Upper lobe of left lung (tissue), 4 donors: ENCODE measurements at regions not wholly inside any gene's neighbourhood (a gene's known extent, or its start where the extent isn't known, plus 50 kb on each side); places are given as distances from the start of the nearest gene placed in this dataset.

ENCODE experiments used
- CTCF ChIP-seq, 6 experiments: fragments of 450-650 bp in 4 of 6; fragments of 200-600 bp in 2 of 6; sonication (generic) in 2 of 6; IDR thresholded peaks; one replicate each; pipeline ENCODE4 v1.5.1; 2016 to 2019; ENCODE audit warnings: antibody characterized with exemption in 6 of 6
- EP300 ChIP-seq, 4 donors: sonication (generic); formaldehyde crosslinking; IDR thresholded peaks; one replicate each; pipeline ENCODE4 v1.5.1; 2017; ENCODE audit warnings: antibody characterized with exemption in 4 of 4, control low read depth in 2 of 4
- POLR2A ChIP-seq, 4 donors: fragments of 450-650 bp; IDR thresholded peaks; one replicate each; pipeline ENCODE4 v1.5.1; 2016 to 2017; ENCODE audit warnings: antibody characterized with exemption in 4 of 4, mild to moderate bottlenecking in 2 of 4
- POLR2AphosphoS5 ChIP-seq, 2 donors: sonication (generic); formaldehyde crosslinking; IDR thresholded peaks; one replicate each; pipeline ENCODE4 v1.5.1; 2017; ENCODE audit warnings: antibody characterized with exemption in 2 of 2

GRCh38 chr21:17003258-17003615, 509.6 kb upstream of the CXADR start:
- TF ChIP-seq EP300 (IDR thresholded peaks at IDR 0.05) (no peak), POLR2A (IDR thresholded peaks at IDR 0.05) (no peak), CTCF (IDR thresholded peaks at IDR 0.05) (no peak), POLR2AphosphoS5 (IDR thresholded peaks at IDR 0.05) (no peak)
